AG10803 (cell line): ENCODE measurements at regions not wholly inside any gene's neighbourhood (a gene's known extent, or its start where the extent isn't known, plus 50 kb on each side); places are given as distances from the start of the nearest gene placed in this dataset.

Experiments
- DNase-seq: peaks from one replicate; pipeline ENCODE4 v3.0.0; 2010; ENCODE audit warnings: low read depth
- H3K4me3 ChIP-seq: 2 replicates; pipeline ENCODE4 v1.5.1; 2011; ENCODE audit warnings: mild to moderate bottlenecking, low read length, control low read depth
- CTCF ChIP-seq: conservative IDR thresholded peaks from 2 replicates; pipeline ENCODE4 v1.5.1; 2011; ENCODE audit warnings: mild to moderate bottlenecking, low read length, control low read depth, inconsistent platforms

- no peak overlapping the region for H3K4me3 ChIP-seq
- TF ChIP-seq CTCF, result no peak
- DNase-seq, result no peak
These were observed 86.2 kb downstream of the TSPAN8 start for GRCh38 chr12:71071536-71072097.

GRCh38 chr12:71070416-71071128 is 87.2 kb downstream of the TSPAN8 start:
- no peak for TF ChIP-seq CTCF
- H3K4me3 ChIP-seq, result no peak overlapping the region
- no peak for DNase-seq

GRCh38 chr12:71069311-71069710 is 88.5 kb downstream of the TSPAN8 start:
- DNase-seq, result no peak
- TF ChIP-seq CTCF, result no peak
- no peak overlapping the region for H3K4me3 ChIP-seq

- no peak for TF ChIP-seq CTCF
- DNase-seq, result no peak
- no peak overlapping the region for H3K4me3 ChIP-seq
These were observed 94.7 kb downstream of the TSPAN8 start for GRCh38 chr12:71063087-71063486.

- no peak overlapping the region for H3K4me3 ChIP-seq
- DNase-seq, result no peak
- TF ChIP-seq CTCF, result no peak
These were observed 96.3 kb downstream of the TSPAN8 start for GRCh38 chr12:71061451-71061850.

GRCh38 chr12:71060426-71060825 is 97.4 kb downstream of the TSPAN8 start:
- no peak for DNase-seq
- no peak overlapping the region for H3K4me3 ChIP-seq
- TF ChIP-seq CTCF, result no peak

DNA sequence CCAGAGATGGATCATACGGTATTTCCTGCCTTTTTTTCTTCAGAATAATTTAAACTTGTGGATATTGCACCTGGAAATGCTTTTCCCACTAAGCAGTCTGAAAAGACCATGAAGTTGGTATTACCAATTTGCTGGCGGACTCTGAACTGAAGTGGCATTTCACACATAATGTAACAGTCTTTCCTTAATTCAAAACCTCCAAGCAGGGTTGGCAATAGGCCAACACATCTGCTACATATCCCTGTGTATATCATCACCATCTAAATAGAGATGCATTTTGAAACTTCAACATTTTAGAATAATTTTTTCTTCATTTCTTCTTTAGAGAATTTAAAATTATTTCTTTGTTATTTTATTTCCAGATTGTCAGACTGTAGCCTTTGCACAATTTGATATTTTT is 100.5 kb downstream of the TSPAN8 start:
- DNase-seq, result no peak
- TF ChIP-seq CTCF, result no peak
- no peak overlapping the region for H3K4me3 ChIP-seq
